A673 (cell line): ENCODE measurements at regions not wholly inside any gene's neighbourhood (a gene's known extent, or its start where the extent isn't known, plus 50 kb on each side); places are given as distances from the start of the nearest gene placed in this dataset.
"Not testable (repeated sequence)": the region's sequence is repeated elsewhere in the genome, so short reads cannot be mapped to it uniquely, and the experiment has no call there.

Experiments used
- BruUV-seq: library from RNA; stranded (reverse); fragments of 400-500 nt; replicated peaks from 2 replicates; lab custom pipeline; 2021; lab: Mats Ljungman, UMichigan
- CTCF ChIA-PET: fragments of 300-600 bp; sonication (Branson Sonifier 250); formaldehyde crosslinking; loops from one replicate; lab custom pipeline; 2022; ENCODE audit warnings: antibody characterized with exemption; lab: Charles Lee
- POLR2A ChIA-PET: fragments of 300-600 bp; sonication (Branson Sonifier 250); formaldehyde crosslinking; loops from one replicate; lab custom pipeline; 2022; ENCODE audit warnings: antibody characterized with exemption; ENCODE audit not compliant: low non-redundant PET; lab: Charles Lee
- DNase-seq: peaks from one replicate; pipeline ENCODE4 v3.0.0-alpha.2; 2015; ENCODE audit warnings: low spot score
- H3K27ac ChIP-seq: fragments of 200-600 bp; sonication (generic); 2 replicates; pipeline ENCODE4 v1.5.1; 2016; ENCODE audit warnings: mixed run types, low read depth, mild to moderate bottlenecking, mixed read lengths, antibody characterized with exemption, low read length; ENCODE audit not compliant: poor library complexity, severe bottlenecking
- H3K27me3 ChIP-seq: fragments of 200-600 bp; sonication (generic); replicated peaks from 2 replicates; pipeline ENCODE4 v1.6.1; 2017; ENCODE audit warnings: mixed run types, low read depth, mild to moderate bottlenecking, mixed read lengths, antibody characterized with exemption, low read length; ENCODE audit not compliant: insufficient read depth, poor library complexity
- H3K36me3 ChIP-seq: fragments of 200-600 bp; sonication (generic); 2 replicates; pipeline ENCODE4 v1.6.1; 2016; ENCODE audit warnings: mixed run types, mild to moderate bottlenecking, mixed read lengths, antibody characterized with exemption, low read length; ENCODE audit not compliant: insufficient read depth, poor library complexity, severe bottlenecking
- H3K4me1 ChIP-seq: fragments of 200-600 bp; sonication (generic); 2 replicates; pipeline ENCODE4 v1.6.1; 2017; ENCODE audit warnings: mixed run types, mild to moderate bottlenecking, mixed read lengths, antibody characterized with exemption, low read length; ENCODE audit not compliant: insufficient read depth, poor library complexity, severe bottlenecking
- H3K4me3 ChIP-seq: fragments of 200-600 bp; sonication (generic); 2 replicates; pipeline ENCODE4 v1.5.1; 2016; ENCODE audit warnings: low read depth, mixed run types, mild to moderate bottlenecking, mixed read lengths, low read length; ENCODE audit not compliant: poor library complexity, severe bottlenecking
- H3K9me3 ChIP-seq: fragments of 200-600 bp; sonication (generic); 2 replicates; pipeline ENCODE4 v1.6.1; 2016; ENCODE audit warnings: mixed run types, low read depth, mild to moderate bottlenecking, mixed read lengths, antibody characterized with exemption, low read length; ENCODE audit not compliant: poor library complexity, severe bottlenecking
- CTCF ChIP-seq: fragments of 300-800, 200-600 bp; sonication (generic); conservative IDR thresholded peaks from 2 replicates; pipeline ENCODE4 v1.5.1; 2017; ENCODE audit warnings: low read depth, mild to moderate bottlenecking, antibody characterized with exemption, low read length, moderate library complexity, mixed read lengths
- EZH2 ChIP-seq: fragments of 200-600 bp; sonication (generic); IDR thresholded peaks from 2 replicates; pipeline ENCODE4 v1.6.1; 2017; ENCODE audit warnings: borderline replicate concordance, low read depth, mild to moderate bottlenecking, mixed read lengths, antibody characterized with exemption, low read length; ENCODE audit not compliant: poor library complexity, severe bottlenecking
- intact Hi-C: fragments of 100-400 bp; cut with micrococcal nuclease; formaldehyde crosslinking; loops from one replicate; pipeline ENCODE4 v1.10.0; 2022; ENCODE audit not compliant: unreplicated experiment

GRCh38 chr22:22378446-22379415 is 129.8 kb downstream of the ZNF280B start:
- Histone ChIP-seq H3K27me3 (peaks cover 47% of the 10 kb centered on the region), H3K4me3 (no peak overlapping the region), H3K9me3 (no peaks in the 10 kb centered on the region), H3K27ac (no peak overlapping the region), H3K4me1 (no peaks in the 10 kb centered on the region), H3K36me3 (no peaks in the 10 kb centered on the region)
- ChIA-PET CTCF (no interaction called here), POLR2A (no interaction called here)
- no TSS peak for BruUV-seq
- no peak for DNase-seq
- TF ChIP-seq EZH2 (no peak), CTCF (no peak)
- intact Hi-C loops, result no loop called here

GRCh38 chr22:22380098-22381030 is 128.2 kb downstream of the ZNF280B start:
- Histone ChIP-seq H3K9me3 (no peaks in the 10 kb centered on the region), H3K27me3 (peaks cover 57% of the 10 kb centered on the region), H3K4me1 (no peaks in the 10 kb centered on the region), H3K4me3 (no peak overlapping the region), H3K36me3 (no peaks in the 10 kb centered on the region), H3K27ac (no peak overlapping the region)
- CTCF ChIA-PET, result no interaction called here
- peak; percentile 12 for DNase-seq
- BruUV-seq, result no TSS peak
- intact Hi-C loops, result no loop called here
- TF ChIP-seq CTCF (peak; percentile 37), EZH2 (no peak)
- POLR2A ChIA-PET, result no interaction called here

GRCh38 chr22:22381292-22381691 is 127.2 kb downstream of the ZNF280B start:
- H3K9me3 ChIP-seq, BruUV-seq, POLR2A ChIA-PET, intact Hi-C loops, H3K36me3 ChIP-seq, H3K4me3 ChIP-seq, DNase-seq, CTCF ChIA-PET, H3K4me1 ChIP-seq, H3K27ac ChIP-seq: not testable (repeated sequence)
- H3K27me3 ChIP-seq, result peaks cover 61% of the 10 kb centered on the region
